GM21576 (cell line): ENCODE measurements at regions not wholly inside any gene's neighbourhood (a gene's known extent, or its start where the extent isn't known, plus 50 kb on each side); places are given as distances from the start of the nearest gene placed in this dataset.

Experiments used
- ATAC-seq: cut with Tn5 transposase; IDR thresholded peaks from one replicate; pipeline ENCODE4 v1.9.1; 2021; ENCODE audit warnings: mild to moderate bottlenecking, moderate library complexity; ENCODE audit not compliant: unreplicated experiment

DNA sequence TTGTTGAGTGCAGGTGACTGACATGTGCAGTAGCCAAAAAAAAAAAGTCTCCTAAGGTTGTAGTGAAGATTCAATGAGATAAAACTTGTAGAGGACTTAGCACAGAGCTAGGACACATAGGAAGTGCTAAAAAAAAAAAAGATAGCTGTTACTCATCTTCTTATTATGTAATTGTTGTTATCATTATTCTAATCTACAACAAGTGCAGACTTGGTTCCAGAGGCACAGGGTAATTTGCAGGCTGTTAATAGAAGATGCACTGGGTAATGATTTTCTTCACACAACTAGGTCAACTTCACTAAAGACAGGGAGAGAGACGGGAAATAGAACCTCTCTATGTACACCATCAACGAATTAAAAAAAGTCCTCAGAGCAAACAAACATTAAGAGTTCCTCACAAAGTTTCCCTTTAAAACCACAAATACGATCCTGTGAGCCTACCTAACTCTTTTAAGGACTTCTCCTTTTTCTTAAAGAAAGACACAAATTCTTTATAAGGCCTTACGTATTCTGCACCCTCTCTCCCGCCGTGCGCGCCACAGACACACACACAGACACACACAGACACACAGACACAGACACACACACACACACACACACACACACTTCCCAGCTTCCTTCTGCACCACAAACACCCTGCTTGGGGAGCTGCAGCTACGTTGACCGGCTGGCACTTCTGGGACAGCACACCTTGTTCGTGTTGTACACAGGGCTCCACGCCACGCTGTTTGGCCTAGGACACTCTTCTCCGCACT, 49.8 kb upstream of the GADD45A start:
- ATAC-seq: no peak
